Heart right ventricle (tissue), 16 donors: ENCODE measurements at regions not wholly inside any gene's neighbourhood (a gene's known extent, or its start where the extent isn't known, plus 50 kb on each side); places are given as distances from the start of the nearest gene placed in this dataset.

ENCODE experiments used
- ATAC-seq, 8 donors: fragments of 200-7000 bp; cut with Tn5 transposase; one replicate each; pipeline ENCODE4 v1.9.1; 2020; ENCODE audit warnings: mild to moderate bottlenecking in 8 of 8, moderate library complexity in 8 of 8, moderate number of reproducible peaks in 1 of 8
- DNase-seq, 2 donors: peaks; one replicate each; pipeline ENCODE4 v3.0.0-alpha.2; 2020
- H3K27ac ChIP-seq, 10 donors: fragments of 200-600 bp; sonication (generic) in 2 of 10; one replicate each; pipeline versions ENCODE4 v1.5.0 to v1.8.0; 2020 to 2022; ENCODE audit warnings: mild to moderate bottlenecking in 3 of 10
- H3K27me3 ChIP-seq, 7 donors: fragments of 200-600 bp; one replicate each; pipeline ENCODE4 v1.8.0; 2021 to 2022; ENCODE audit warnings: mild to moderate bottlenecking in 2 of 7
- H3K36me3 ChIP-seq, 9 donors: fragments of 200-600 bp; sonication (generic) in 1 of 9; one replicate each; pipeline versions ENCODE4 v1.5.0 to v1.8.0; 2020 to 2022; ENCODE audit warnings: mild to moderate bottlenecking in 2 of 9
- H3K4me1 ChIP-seq, 9 donors: fragments of 200-600 bp; sonication (generic) in 1 of 9; one replicate each; pipeline versions ENCODE4 v1.5.0 to v1.8.0; 2020 to 2022; ENCODE audit warnings: mild to moderate bottlenecking in 4 of 9
- H3K4me3 ChIP-seq, 10 donors: fragments of 200-600 bp; sonication (generic) in 2 of 10; one replicate each; pipeline versions ENCODE4 v1.5.0 to v1.8.0; 2020 to 2022; ENCODE audit warnings: mild to moderate bottlenecking in 7 of 10, moderate library complexity in 2 of 10
- H3K9me3 ChIP-seq, 11 donors: fragments of 200-600 bp in 10 of 11; sonication (generic) in 2 of 11; one replicate each; pipeline versions ENCODE4 v1.5.0 to v1.8.0; 2013 to 2022; ENCODE audit warnings: mild to moderate bottlenecking in 2 of 11, control low read depth in 1 of 11, moderate library complexity in 1 of 11
- CTCF ChIP-seq, 9 donors: fragments of 200-600 bp; sonication (generic) in 2 of 9; IDR thresholded peaks; one replicate each; pipeline versions ENCODE4 v1.5.0 to v1.8.0; 2021 to 2022; ENCODE audit warnings: antibody characterized with exemption in 9 of 9, mild to moderate bottlenecking in 5 of 9, moderate library complexity in 1 of 9
- WGBS, 2 donors: extraction: QIAGEN DNeasy Blood & Tissue Kit; methylation state at CpG; one replicate each; pipeline ENCODE4 v1.1.7; 2013; ENCODE audit warnings: inconsistent platforms in 1 of 2; 5-methylcytosine and 5-hydroxymethylcytosine counted together
- intact Hi-C, 10 donors: fragments of 100-400 bp; cut with DNase I; formaldehyde crosslinking; loops; one replicate each; pipeline versions ENCODE4 v1.11.1 to v1.14.2; 2022
- donor health status: Arrhythmogenic right ventricular cardiomyopathy.
- donor health status: ischemic (EF 13 %, LVEDD 7.1; RV severe dilation, severe dysfunction).
- donor health status: healthy with polysubstance abuse.
- donor health status: DM: no; HTN: yes; CAD: no.
- donor health status: DM: no; HTN: no; CAD: no.
- donor health status: ischemic (EF 25% LVEDD 6.9; RV normal size, moderate dysfunction).
- donor health status: ischemic (EF 25% LVEDD 5.7; RV mildly dilated, moderate dysfunction).
- donor health status: healthy.
- donor health status: DM: yes; HTN: yes; CAD: no.
- donor health status: Ischemic cardiomyopathy.
- donor health status: ischemic (EF 35%, LVEDD 5.7; RV mildly dilated, moderate dysfunction).
- donor health status: nonischemic (EF 11% LVEDD 7.7; RV severe dilation, severe dysfunction).
- donor health status: DM: yes; HTN: yes; CAD: no.
- donor health status: PGD.
- donor health status: ischemic (EF 29% LVEDD 5.4; RV normal size, mild dysfunction).
- donor health status: nonischemic (EF 23%, LVEDD 6.1; RV moderate dilation, normal function).

GRCh38 chr10:128563904-128564303 lies 437.7 kb upstream of the MKI67 start:
- H3K27me3 ChIP-seq: peaks cover 0 to 25% (median 6%) of the 10 kb centered on the region in 7 donors
- H3K9me3 ChIP-seq: peaks cover 0 to 15% (median 0%) of the 10 kb centered on the region in 11 donors
- peaks cover 0 to 12% (median 0%) of the 10 kb centered on the region in 9 donors for H3K4me1 ChIP-seq
- H3K36me3 ChIP-seq: no peaks in the 10 kb centered on the region
- no peak for TF ChIP-seq CTCF (IDR thresholded peaks at IDR 0.05)
- ATAC-seq (no peak), DNase-seq (no peak)
- no peak overlapping the region for H3K27ac ChIP-seq
- 87 to 96% methylated on average over 6 of the region's 6 CpGs for WGBS, 2 donors
- intact Hi-C loops: no loop called here
- H3K4me3 ChIP-seq: no peak overlapping the region

DNA sequence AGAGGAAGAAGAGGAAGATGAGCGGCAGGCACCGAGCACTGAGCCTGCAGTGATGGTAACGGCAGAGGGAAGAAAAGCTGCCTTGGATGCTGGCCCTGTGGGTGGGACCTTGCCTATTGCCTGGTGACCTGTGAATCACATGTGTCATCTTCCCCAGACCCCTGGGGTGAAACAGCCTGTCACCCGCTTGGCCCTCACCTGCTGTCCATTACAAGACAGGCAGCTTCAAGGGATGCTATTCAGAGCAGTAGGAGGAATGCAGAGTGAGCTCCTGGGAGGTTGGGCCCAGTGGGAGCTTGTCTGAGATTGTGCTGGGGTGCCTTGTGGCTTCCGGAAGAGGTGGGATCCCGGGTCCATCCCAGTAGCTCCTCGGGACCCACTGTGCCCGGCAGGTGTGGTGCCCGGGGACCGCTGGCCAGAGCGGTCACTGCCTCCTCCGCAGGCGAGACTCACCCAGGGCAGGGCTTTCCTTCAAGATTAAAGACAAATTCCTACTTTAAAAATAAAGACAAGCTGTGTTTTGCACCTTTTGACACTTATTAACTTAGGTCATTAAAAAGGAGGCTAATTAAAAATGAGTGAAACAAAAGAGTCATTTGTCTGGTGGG lies 440.2 kb upstream of the MKI67 start:
- ATAC-seq: no peak
- WGBS, 2 donors: 83 to 86% methylated on average over 13 of the region's 13 CpGs
- H3K9me3 ChIP-seq: peaks cover 0 to 13% (median 0%) of the 10 kb centered on the region in 11 donors
- H3K36me3 ChIP-seq: no peaks in the 10 kb centered on the region
- intact Hi-C loops: no loop called here
- TF ChIP-seq CTCF (IDR thresholded peaks at IDR 0.05): no peak
- H3K4me1 ChIP-seq: peaks cover 0 to 18% (median 0%) of the 10 kb centered on the region in 9 donors
- no peak overlapping the region for H3K27ac ChIP-seq
- H3K27me3 ChIP-seq: peaks cover 0 to 35% (median 6%) of the 10 kb centered on the region in 7 donors
- no peak overlapping the region for H3K4me3 ChIP-seq
- no peak for DNase-seq

DNA sequence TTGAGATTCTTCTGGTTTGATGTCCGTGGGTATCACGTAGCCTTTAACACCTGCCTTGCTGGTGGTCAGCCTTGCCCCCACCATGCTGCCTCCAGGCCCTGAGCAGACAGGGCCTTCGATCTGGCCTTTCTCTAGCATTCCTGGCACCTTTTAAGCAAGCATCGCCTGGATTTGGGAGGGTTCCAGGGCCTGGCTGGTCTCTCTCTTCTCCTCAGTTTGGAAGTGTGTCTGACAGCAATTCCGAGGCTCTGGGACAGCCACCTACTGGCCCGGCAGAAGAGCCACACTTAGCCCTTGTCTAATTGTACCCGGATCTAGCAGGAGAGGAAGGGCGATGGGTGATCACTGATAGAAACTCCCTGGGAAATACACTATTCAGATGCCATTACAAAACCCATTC lies 441.3 kb upstream of the MKI67 start:
- intact Hi-C loops: no loop called here
- peak in 5 of 9 donors; percentile 17 to 37 (median 32) for TF ChIP-seq CTCF (IDR thresholded peaks at IDR 0.05)
- Histone ChIP-seq H3K4me3 (peak overlapping the region in 5 of 10 donors; percentile 8 to 34 (median 25)), H3K27ac (no peak overlapping the region), H3K4me1 (peaks cover 0 to 18% (median 0%) of the 10 kb centered on the region in 9 donors), H3K9me3 (peaks cover 0 to 4% (median 0%) of the 10 kb centered on the region in 11 donors), H3K36me3 (no peaks in the 10 kb centered on the region), H3K27me3 (peaks cover 0 to 44% (median 6%) of the 10 kb centered on the region in 7 donors)
- DNase-seq: peak; percentile 10 to 40
- WGBS, 2 donors: 32 to 39% methylated on average over 8 of the region's 8 CpGs
- ATAC-seq: peak in 7 of 8 donors; percentile 24 to 73 (median 54)

DNA sequence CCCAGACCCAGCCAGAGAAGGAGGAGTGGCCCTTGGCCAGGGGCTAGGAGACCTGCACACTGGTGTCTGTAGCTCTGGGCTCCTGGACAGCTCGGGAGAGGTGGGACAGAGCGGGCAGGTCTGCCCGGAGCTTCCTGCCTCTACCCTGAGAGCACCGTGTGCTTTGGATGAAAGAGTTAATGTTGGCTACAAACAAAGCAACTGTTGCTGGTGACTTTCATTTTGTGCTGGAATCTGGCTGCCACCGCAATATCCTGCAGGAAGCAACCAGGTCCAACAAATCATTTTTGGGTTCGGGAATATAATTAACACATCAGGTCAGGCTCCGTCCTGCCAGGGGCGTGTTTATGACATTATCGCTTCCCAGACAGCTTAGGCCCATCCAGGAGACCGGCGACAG lies 441.8 kb upstream of the MKI67 start:
- H3K9me3 ChIP-seq: no peaks in the 10 kb centered on the region
- peak overlapping the region in 6 of 10 donors; percentile 7 to 34 (median 17) for H3K4me3 ChIP-seq
- intact Hi-C loops: no loop called here
- H3K36me3 ChIP-seq: no peaks in the 10 kb centered on the region
- no peak for DNase-seq
- no peak overlapping the region for H3K27ac ChIP-seq
- H3K27me3 ChIP-seq: peaks cover 0 to 48% (median 6%) of the 10 kb centered on the region in 7 donors
- WGBS, 2 donors: 57 to 61% methylated on average over 11 of the region's 11 CpGs
- peak in 5 of 8 donors; percentile 32 to 46 (median 35) for ATAC-seq
- H3K4me1 ChIP-seq: peaks cover 0 to 18% (median 0%) of the 10 kb centered on the region in 9 donors
- TF ChIP-seq CTCF (IDR thresholded peaks at IDR 0.05): no peak
